ENCODE measurements at regions not wholly inside any gene's neighbourhood (a gene's known extent, or its start where the extent isn't known, plus 50 kb on each side); places are given as distances from the start of the nearest gene placed in this dataset.
"Not testable (repeated sequence)": the region's sequence is repeated elsewhere in the genome, so short reads cannot be mapped to it uniquely, and the experiment has no call there.

- no peak for DNase-seq (ENCODE audit: low read depth)
These were observed 100.8 kb upstream of the ATXN3L start for GRCh38 chrX:13420545-13421183.

- no peak for DNase-seq (ENCODE audit: low read depth)
These were observed 100.1 kb upstream of the ATXN3L start for GRCh38 chrX:13419918-13420317.

- DNase-seq (ENCODE audit: low read depth) = no peak
These were observed 99.4 kb upstream of the ATXN3L start for GRCh38 chrX:13419276-13419675.

- peak; percentile 42 for DNase-seq (ENCODE audit: low read depth)
These were observed 98.6 kb upstream of the ATXN3L start for GRCh38 chrX:13418126-13419097.

GRCh38 chrX:13415509-13415908 lies 95.7 kb upstream of the ATXN3L start:
- DNase-seq (ENCODE audit: low read depth) = peak; percentile 61

GRCh38 chrX:13414006-13414647 lies 94.3 kb upstream of the ATXN3L start:
- DNase-seq (ENCODE audit: low read depth) = no peak

- no peak for DNase-seq (ENCODE audit: low read depth)
These were observed 92.4 kb upstream of the ATXN3L start for GRCh38 chrX:13412208-13412600.

GRCh38 chrX:13411496-13412207 lies 91.8 kb upstream of the ATXN3L start:
- DNase-seq (ENCODE audit: low read depth) = no peak

- DNase-seq (ENCODE audit: low read depth) = not testable (repeated sequence)
These were observed 88.7 kb upstream of the ATXN3L start for GRCh38 chrX:13408599-13408998.

- not testable (repeated sequence) for DNase-seq (ENCODE audit: low read depth)
These were observed 84.9 kb upstream of the ATXN3L start for GRCh38 chrX:13404777-13405176.

- no peak for DNase-seq (ENCODE audit: low read depth)
These were observed 84.5 kb upstream of the ATXN3L start for GRCh38 chrX:13404364-13404763.

GRCh38 chrX:13401724-13402123 lies 81.9 kb upstream of the ATXN3L start:
- no peak for DNase-seq (ENCODE audit: low read depth)

GRCh38 chrX:13398839-13399238 lies 79.0 kb upstream of the ATXN3L start:
- no peak for DNase-seq (ENCODE audit: low read depth)

GRCh38 chrX:13397878-13398818 lies 78.3 kb upstream of the ATXN3L start:
- peak; percentile 99 for DNase-seq (ENCODE audit: low read depth)

GRCh38 chrX:13396924-13397323 lies 77.1 kb upstream of the ATXN3L start:
- DNase-seq (ENCODE audit: low read depth) = peak; percentile 63

GRCh38 chrX:13389501-13389900 lies 69.6 kb upstream of the ATXN3L start:
- DNase-seq (ENCODE audit: low read depth) = no peak

GRCh38 chrX:13387666-13388494 lies 68.0 kb upstream of the ATXN3L start:
- DNase-seq (ENCODE audit: low read depth) = peak; percentile 23

- DNase-seq (ENCODE audit: low read depth) = no peak
These were observed 66.8 kb upstream of the ATXN3L start for GRCh38 chrX:13386636-13387035.

GRCh38 chrX:13386092-13386491 lies 66.2 kb upstream of the ATXN3L start:
- no peak for DNase-seq (ENCODE audit: low read depth)

- no peak for DNase-seq (ENCODE audit: low read depth)
These were observed 64.1 kb upstream of the ATXN3L start for GRCh38 chrX:13383907-13384306.
